Muscle layer of duodenum (tissue), 2 donors: ENCODE measurements at regions not wholly inside any gene's neighbourhood (a gene's known extent, or its start where the extent isn't known, plus 50 kb on each side); places are given as distances from the start of the nearest gene placed in this dataset.

Source experiments
- H3K27ac ChIP-seq: one replicate; pipeline ENCODE4 v1.7.0; 2013; ENCODE audit warnings: mild to moderate bottlenecking, low read length
- H3K27me3 ChIP-seq: one replicate; pipeline ENCODE4 v1.7.0; 2013; ENCODE audit warnings: low read depth, mild to moderate bottlenecking, control low read depth, low read length
- H3K36me3 ChIP-seq, 2 donors: one replicate each; pipeline ENCODE4 v1.7.0; 2013; ENCODE audit warnings: low read length in 2 of 2, control low read depth in 1 of 2, mild to moderate bottlenecking in 1 of 2; ENCODE audit not compliant: insufficient read depth in 2 of 2, control insufficient read depth in 1 of 2
- H3K4me1 ChIP-seq, 2 donors: one replicate each; pipeline ENCODE4 v1.7.0; 2013; ENCODE audit warnings: low read length in 2 of 2, mild to moderate bottlenecking in 2 of 2, control low read depth in 1 of 2, moderate library complexity in 1 of 2; ENCODE audit not compliant: insufficient read depth in 2 of 2, control insufficient read depth in 1 of 2
- H3K4me3 ChIP-seq, 2 donors: one replicate each; pipeline ENCODE4 v1.7.0; 2013; ENCODE audit warnings: low read length in 2 of 2, low read depth in 1 of 2, mild to moderate bottlenecking in 1 of 2
- H3K9me3 ChIP-seq, 2 donors: one replicate each; pipeline ENCODE4 v1.7.0; 2013; ENCODE audit warnings: low read length in 2 of 2, control low read depth in 1 of 2, mild to moderate bottlenecking in 1 of 2; ENCODE audit not compliant: control insufficient read depth in 1 of 2
- donor health status: healthy.

GRCh38 chr10:65348637-65349036 lies 1577.2 kb upstream of the LRRTM3 start:
- Histone ChIP-seq H3K4me1 (peaks cover 0 to 5% of the 10 kb centered on the region in 2 donors), H3K27me3 (no peaks in the 10 kb centered on the region), H3K27ac (no peak overlapping the region), H3K9me3 (no peaks in the 10 kb centered on the region), H3K4me3 (no peak overlapping the region), H3K36me3 (no peaks in the 10 kb centered on the region)

DNA sequence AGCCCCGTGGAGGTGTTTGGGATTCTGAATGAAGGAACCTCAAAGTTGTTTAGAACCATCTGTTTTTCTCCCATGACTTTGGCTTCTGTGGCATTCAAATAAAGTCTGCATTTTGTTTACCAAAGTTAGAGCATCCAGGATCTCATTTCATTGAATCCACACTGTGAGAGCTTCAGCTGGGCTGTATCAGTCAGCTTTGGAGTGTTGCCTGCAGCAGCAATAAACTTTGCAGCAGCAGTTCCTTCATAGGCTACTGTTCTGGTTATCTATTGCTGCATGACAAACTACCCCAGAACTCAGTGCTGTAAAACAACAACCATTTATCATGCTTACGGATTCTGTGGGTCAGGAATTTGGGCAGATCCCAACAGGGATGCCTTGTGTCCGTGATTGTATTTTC lies 1575.2 kb upstream of the LRRTM3 start:
- H3K27me3 ChIP-seq, result no peaks in the 10 kb centered on the region

GRCh38 chr10:65355141-65355680 lies 1570.6 kb upstream of the LRRTM3 start:
- Histone ChIP-seq H3K4me1 (no peaks in the 10 kb centered on the region), H3K36me3 (no peaks in the 10 kb centered on the region), H3K4me3 (no peak overlapping the region), H3K9me3 (no peaks in the 10 kb centered on the region), H3K27ac (no peak overlapping the region), H3K27me3 (no peaks in the 10 kb centered on the region)

More for the DNA sequence above, 1575.2 kb upstream of the LRRTM3 start:
- Histone ChIP-seq H3K27ac (no peak overlapping the region), H3K4me1 (peaks cover 0 to 5% of the 10 kb centered on the region in 2 donors), H3K4me3 (no peak overlapping the region), H3K9me3 (no peaks in the 10 kb centered on the region), H3K36me3 (no peaks in the 10 kb centered on the region)

GRCh38 chr10:65358565-65358964 lies 1567.3 kb upstream of the LRRTM3 start:
- Histone ChIP-seq H3K36me3 (no peaks in the 10 kb centered on the region), H3K27ac (no peak overlapping the region), H3K4me3 (no peak overlapping the region), H3K4me1 (no peaks in the 10 kb centered on the region), H3K9me3 (no peaks in the 10 kb centered on the region), H3K27me3 (no peaks in the 10 kb centered on the region)

DNA sequence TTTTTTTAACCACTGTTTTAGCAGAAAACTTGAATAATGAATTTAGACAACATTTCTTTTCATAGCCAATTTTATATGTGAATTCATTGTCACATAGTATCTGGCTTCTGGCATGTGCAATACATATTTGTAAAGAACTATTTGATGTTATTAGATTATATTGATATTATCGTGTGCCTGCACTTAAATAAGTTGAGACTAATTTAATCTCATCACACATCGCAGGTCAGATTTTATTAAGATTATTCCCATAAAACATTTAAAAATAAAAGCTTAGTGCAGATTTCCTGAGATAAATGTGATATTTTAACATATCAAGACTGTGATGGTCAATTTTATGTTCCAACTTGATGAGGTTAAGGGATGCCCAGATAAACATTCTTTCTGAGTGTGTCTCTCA lies 1565.3 kb upstream of the LRRTM3 start:
- no peaks in the 10 kb centered on the region for H3K27me3 ChIP-seq
- H3K4me3 ChIP-seq, result no peak overlapping the region
- H3K36me3 ChIP-seq, result no peaks in the 10 kb centered on the region
- H3K4me1 ChIP-seq, result no peaks in the 10 kb centered on the region
- H3K27ac ChIP-seq, result no peak overlapping the region
- no peaks in the 10 kb centered on the region for H3K9me3 ChIP-seq

GRCh38 chr10:65365878-65366277 lies 1560.0 kb upstream of the LRRTM3 start:
- Histone ChIP-seq H3K27me3 (no peaks in the 10 kb centered on the region), H3K4me3 (no peak overlapping the region), H3K36me3 (no peaks in the 10 kb centered on the region), H3K4me1 (no peaks in the 10 kb centered on the region), H3K27ac (no peak overlapping the region), H3K9me3 (no peaks in the 10 kb centered on the region)

DNA sequence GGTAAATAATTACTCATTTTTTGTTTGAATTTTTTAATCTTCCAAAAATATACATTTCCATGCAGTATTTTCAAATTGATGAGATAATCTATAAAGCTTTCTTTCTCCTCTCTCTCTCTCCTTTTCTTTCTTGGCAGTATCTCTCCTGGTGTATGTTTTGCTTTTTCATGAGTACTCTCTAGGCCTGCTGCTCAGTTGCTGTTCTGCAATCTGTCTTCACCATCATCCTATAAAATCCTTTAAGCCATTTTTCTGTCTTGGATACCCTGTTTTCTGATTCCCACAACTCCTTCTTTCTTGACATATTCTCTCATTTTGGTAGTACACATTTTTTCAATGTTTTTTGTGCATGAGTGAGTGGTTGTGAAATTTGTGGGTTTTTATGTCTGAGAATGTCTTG lies 1558.1 kb upstream of the LRRTM3 start:
- H3K36me3 ChIP-seq, result no peaks in the 10 kb centered on the region
- H3K4me3 ChIP-seq, result no peak overlapping the region
- H3K27me3 ChIP-seq, result no peaks in the 10 kb centered on the region
- H3K27ac ChIP-seq, result no peak overlapping the region
- H3K4me1 ChIP-seq, result no peaks in the 10 kb centered on the region
- no peaks in the 10 kb centered on the region for H3K9me3 ChIP-seq

GRCh38 chr10:65375528-65375927 lies 1550.3 kb upstream of the LRRTM3 start:
- Histone ChIP-seq H3K9me3 (no peaks in the 10 kb centered on the region), H3K27me3 (no peaks in the 10 kb centered on the region), H3K4me1 (no peaks in the 10 kb centered on the region), H3K4me3 (no peak overlapping the region), H3K36me3 (no peaks in the 10 kb centered on the region), H3K27ac (no peak overlapping the region)

DNA sequence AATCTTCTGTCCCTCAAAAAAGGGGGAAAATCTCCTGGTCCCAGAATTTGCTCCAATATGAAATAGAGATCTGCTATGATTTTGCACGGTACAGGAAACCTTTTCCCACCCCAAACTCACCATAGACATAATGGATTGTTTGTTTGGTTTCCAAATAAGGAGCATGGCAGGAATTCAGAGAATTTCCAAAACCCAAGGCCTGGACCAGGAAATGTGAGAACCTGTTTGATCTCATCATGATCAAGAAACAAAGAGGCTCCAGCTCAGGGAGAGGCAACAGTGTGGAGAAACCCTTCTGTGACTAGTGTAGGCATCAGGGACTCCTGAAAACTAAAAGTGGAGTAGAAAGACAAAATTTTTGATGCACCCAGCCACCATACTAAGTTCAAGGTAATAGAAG lies 1548.1 kb upstream of the LRRTM3 start:
- Histone ChIP-seq H3K27ac (no peak overlapping the region), H3K36me3 (no peaks in the 10 kb centered on the region), H3K4me1 (no peaks in the 10 kb centered on the region), H3K4me3 (no peak overlapping the region), H3K9me3 (no peaks in the 10 kb centered on the region), H3K27me3 (no peaks in the 10 kb centered on the region)

GRCh38 chr10:65394502-65395297 lies 1531.1 kb upstream of the LRRTM3 start:
- no peaks in the 10 kb centered on the region for H3K27me3 ChIP-seq
- H3K27ac ChIP-seq, result no peak overlapping the region
- no peaks in the 10 kb centered on the region for H3K4me1 ChIP-seq

GRCh38 chr10:65395631-65396030 lies 1530.2 kb upstream of the LRRTM3 start:
- Histone ChIP-seq H3K9me3 (no peaks in the 10 kb centered on the region), H3K36me3 (no peaks in the 10 kb centered on the region), H3K4me1 (no peaks in the 10 kb centered on the region), H3K4me3 (no peak overlapping the region), H3K27ac (no peak overlapping the region), H3K27me3 (no peaks in the 10 kb centered on the region)

More at GRCh38 chr10:65394502-65395297, 1531.1 kb upstream of the LRRTM3 start:
- Histone ChIP-seq H3K4me3 (no peak overlapping the region), H3K36me3 (no peaks in the 10 kb centered on the region), H3K9me3 (no peaks in the 10 kb centered on the region)

GRCh38 chr10:65396997-65397396 lies 1528.8 kb upstream of the LRRTM3 start:
- no peaks in the 10 kb centered on the region for H3K27me3 ChIP-seq
- H3K4me3 ChIP-seq, result no peak overlapping the region
- H3K27ac ChIP-seq, result no peak overlapping the region
- H3K9me3 ChIP-seq, result no peaks in the 10 kb centered on the region
- no peaks in the 10 kb centered on the region for H3K36me3 ChIP-seq
- H3K4me1 ChIP-seq, result no peaks in the 10 kb centered on the region
